Natural killer cell (primary cell): ENCODE measurements at regions not wholly inside any gene's neighbourhood (a gene's known extent, or its start where the extent isn't known, plus 50 kb on each side); places are given as distances from the start of the nearest gene placed in this dataset.

Experiments used
- ATAC-seq, 3 donors: fragments of 150-1000 bp in 2 of 3; fragments of 200-7000 bp in 1 of 3; cut with Tn5 transposase; 1 replicate in 1 of 3; 2 replicates in 2 of 3; pipeline ENCODE4 v1.10.0; 2021; ENCODE audit warnings: mild to moderate bottlenecking in 2 of 3, moderate library complexity in 2 of 3
- DNase-seq, 2 donors: peaks; one replicate each; pipeline versions ENCODE4 v3.0.0 to v3.0.0-alpha.2; 2013 to 2021; ENCODE audit warnings: mixed read lengths in 1 of 2
- H3K27ac ChIP-seq: one replicate; pipeline ENCODE4 v1.5.1; 2013; ENCODE audit warnings: mild to moderate bottlenecking, low read length
- H3K27me3 ChIP-seq: one replicate; pipeline ENCODE4 v1.6.1; 2013; ENCODE audit warnings: low read length; ENCODE audit not compliant: control insufficient read depth, insufficient read depth
- H3K36me3 ChIP-seq: one replicate; pipeline ENCODE4 v1.6.1; 2013; ENCODE audit warnings: low read length; ENCODE audit not compliant: control insufficient read depth, insufficient read depth
- H3K4me1 ChIP-seq: one replicate; pipeline ENCODE4 v1.6.1; 2013; ENCODE audit warnings: low read length; ENCODE audit not compliant: control insufficient read depth, insufficient read depth
- H3K4me3 ChIP-seq: one replicate; pipeline ENCODE4 v1.5.1; 2013; ENCODE audit warnings: low read length
- H3K9me3 ChIP-seq: one replicate; pipeline ENCODE4 v1.6.1; 2013; ENCODE audit warnings: low read length; ENCODE audit not compliant: control insufficient read depth, insufficient read depth
- H3K27ac Mint-ChIP-seq, 2 donors: one replicate each; pipeline ENCODE4 v1.8.0; 2022; ENCODE audit warnings: mild to moderate bottlenecking in 2 of 2, mixed read lengths in 2 of 2, moderate library complexity in 1 of 2
- H3K27me3 Mint-ChIP-seq, 2 donors: one replicate each; pipeline ENCODE4 v1.8.0; 2022; ENCODE audit warnings: low read depth in 2 of 2, mixed read lengths in 2 of 2
- H3K36me3 Mint-ChIP-seq: one replicate; pipeline ENCODE4 v1.8.0; 2022; ENCODE audit warnings: mixed read lengths
- H3K4me1 Mint-ChIP-seq, 2 donors: one replicate each; pipeline ENCODE4 v1.8.0; 2022; ENCODE audit warnings: mixed read lengths in 2 of 2
- H3K4me3 Mint-ChIP-seq: one replicate; pipeline ENCODE4 v1.8.0; 2022; ENCODE audit warnings: mild to moderate bottlenecking, moderate library complexity, mixed read lengths
- H3K9me3 Mint-ChIP-seq, 2 donors: one replicate each; pipeline ENCODE4 v1.8.0; 2022; ENCODE audit warnings: mixed read lengths in 2 of 2
- WGBS: methylation state at CpG from one replicate; pipeline ENCODE4 v1.1.7; 2013; ENCODE audit warnings: missing lambda C conversion rate; ENCODE audit not compliant: insufficient coverage; 5-methylcytosine and 5-hydroxymethylcytosine counted together
- intact Hi-C: fragments of 100-400 bp; cut with micrococcal nuclease; formaldehyde crosslinking; loops from one replicate; pipeline ENCODE4 v1.14.2; 2022
- TF ChIP-seq, protein P1 (sequence below): fragments of 200-600 bp; IDR thresholded peaks from one replicate; pipeline ENCODE4 v1.8.0; 2022; ENCODE audit warnings: antibody characterized with exemption

- H3K4me3 Mint-ChIP-seq: no peak overlapping the region
- ATAC-seq (peak in 2 of 3 donors; percentile 50 to 70), DNase-seq (no peak)
- peaks cover 18 to 37% of the 10 kb centered on the region in 2 donors for H3K4me1 Mint-ChIP-seq
- Histone ChIP-seq H3K36me3 (no peaks in the 10 kb centered on the region), H3K9me3 (no peaks in the 10 kb centered on the region), H3K4me3 (no peak overlapping the region), H3K27ac (no peak overlapping the region), H3K4me1 (peaks cover 32% of the 10 kb centered on the region), H3K27me3 (no peaks in the 10 kb centered on the region)
- TF ChIP-seq, protein P1, sequence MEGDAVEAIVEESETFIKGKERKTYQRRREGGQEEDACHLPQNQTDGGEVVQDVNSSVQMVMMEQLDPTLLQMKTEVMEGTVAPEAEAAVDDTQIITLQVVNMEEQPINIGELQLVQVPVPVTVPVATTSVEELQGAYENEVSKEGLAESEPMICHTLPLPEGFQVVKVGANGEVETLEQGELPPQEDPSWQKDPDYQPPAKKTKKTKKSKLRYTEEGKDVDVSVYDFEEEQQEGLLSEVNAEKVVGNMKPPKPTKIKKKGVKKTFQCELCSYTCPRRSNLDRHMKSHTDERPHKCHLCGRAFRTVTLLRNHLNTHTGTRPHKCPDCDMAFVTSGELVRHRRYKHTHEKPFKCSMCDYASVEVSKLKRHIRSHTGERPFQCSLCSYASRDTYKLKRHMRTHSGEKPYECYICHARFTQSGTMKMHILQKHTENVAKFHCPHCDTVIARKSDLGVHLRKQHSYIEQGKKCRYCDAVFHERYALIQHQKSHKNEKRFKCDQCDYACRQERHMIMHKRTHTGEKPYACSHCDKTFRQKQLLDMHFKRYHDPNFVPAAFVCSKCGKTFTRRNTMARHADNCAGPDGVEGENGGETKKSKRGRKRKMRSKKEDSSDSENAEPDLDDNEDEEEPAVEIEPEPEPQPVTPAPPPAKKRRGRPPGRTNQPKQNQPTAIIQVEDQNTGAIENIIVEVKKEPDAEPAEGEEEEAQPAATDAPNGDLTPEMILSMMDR: no peak
- no peaks in the 10 kb centered on the region for H3K9me3 Mint-ChIP-seq
- 56% methylated on average over 16 of the region's 18 CpGs for WGBS
- peak overlapping the region in 1 of 2 donors; percentile 61 for H3K27ac Mint-ChIP-seq
- H3K27me3 Mint-ChIP-seq: no peaks in the 10 kb centered on the region
- H3K36me3 Mint-ChIP-seq: no peaks in the 10 kb centered on the region
- intact Hi-C loops: no loop called here
Measured at GRCh38 chr2:43049836-43050801, 176.3 kb downstream of the ZFP36L2 start.

DNA sequence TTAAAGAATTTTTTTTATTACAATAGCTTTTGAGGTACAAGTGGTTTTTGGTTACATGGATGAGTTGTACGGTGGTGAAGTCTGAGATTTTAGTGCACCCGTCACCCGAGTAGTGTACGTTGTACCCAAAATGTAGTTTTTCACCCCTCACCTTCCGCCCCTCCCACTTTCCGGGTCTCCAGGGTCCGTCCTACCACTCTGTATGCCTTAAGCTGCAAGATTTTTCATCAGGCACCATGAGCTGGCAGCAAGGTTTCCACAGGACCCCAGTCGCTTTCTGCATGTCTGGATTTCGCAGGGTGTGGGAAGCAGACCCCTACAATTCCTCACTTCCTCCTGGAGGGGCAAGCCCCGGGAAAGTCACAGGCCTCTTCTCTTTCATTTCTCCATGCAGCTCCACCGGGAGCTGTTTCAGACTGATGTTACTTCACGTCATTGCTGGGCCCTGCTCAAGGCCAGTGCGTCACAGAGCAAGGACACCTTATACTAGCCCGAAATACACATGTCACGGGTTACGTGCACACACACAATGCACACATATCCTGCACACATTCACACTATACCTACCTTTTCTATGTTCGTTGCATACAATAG is 179.1 kb downstream of the ZFP36L2 start:
- no peaks in the 10 kb centered on the region for H3K9me3 ChIP-seq
- peaks cover 32% of the 10 kb centered on the region for H3K4me1 ChIP-seq
- Mint-ChIP-seq H3K4me1 (peaks cover 18 to 36% of the 10 kb centered on the region in 2 donors), H3K27me3 (no peaks in the 10 kb centered on the region), H3K36me3 (no peaks in the 10 kb centered on the region), H3K27ac (peak overlapping the region; percentile 64 to 70), H3K4me3 (no peak overlapping the region), H3K9me3 (no peaks in the 10 kb centered on the region)
- no peak for ATAC-seq
- H3K36me3 ChIP-seq: no peaks in the 10 kb centered on the region
- WGBS: 80% methylated on average over 16 of the region's 17 CpGs
- intact Hi-C loops: no loop called here
- H3K27me3 ChIP-seq: no peaks in the 10 kb centered on the region
- no peak for DNase-seq
- TF ChIP-seq, protein P1: no peak
- no peak overlapping the region for H3K27ac ChIP-seq
- H3K4me3 ChIP-seq: no peak overlapping the region

- no peaks in the 10 kb centered on the region for H3K27me3 Mint-ChIP-seq
- Histone ChIP-seq H3K36me3 (no peaks in the 10 kb centered on the region), H3K4me3 (no peak overlapping the region), H3K9me3 (no peaks in the 10 kb centered on the region), H3K4me1 (peaks cover 26% of the 10 kb centered on the region), H3K27ac (no peak overlapping the region), H3K27me3 (no peaks in the 10 kb centered on the region)
- H3K27ac Mint-ChIP-seq: no peak overlapping the region
- no peaks in the 10 kb centered on the region for H3K36me3 Mint-ChIP-seq
- TF ChIP-seq, protein P1: no peak
- intact Hi-C loops: no loop called here
- no peak for DNase-seq
- H3K4me3 Mint-ChIP-seq: no peak overlapping the region
- H3K4me1 Mint-ChIP-seq: peaks cover 15 to 24% of the 10 kb centered on the region in 2 donors
- H3K9me3 Mint-ChIP-seq: no peaks in the 10 kb centered on the region
- ATAC-seq: no peak
- 75% methylated on average over 3 of the region's 3 CpGs for WGBS
Measured at GRCh38 chr2:43045866-43046265, 180.5 kb downstream of the ZFP36L2 start.
